GM12865 (cell line): ENCODE measurements at regions not wholly inside any gene's neighbourhood (a gene's known extent, or its start where the extent isn't known, plus 50 kb on each side); places are given as distances from the start of the nearest gene placed in this dataset.

Experiments used
- DNase-seq: peaks from one replicate; pipeline ENCODE4 v3.0.0; 2010; ENCODE audit warnings: low read depth
- H3K4me3 ChIP-seq: 2 replicates; pipeline ENCODE4 v1.5.1; 2011; ENCODE audit warnings: mild to moderate bottlenecking, low read depth, low read length, control low read depth
- CTCF ChIP-seq: IDR thresholded peaks from 2 replicates; pipeline ENCODE4 v1.5.1; 2011; ENCODE audit warnings: low read length, control low read depth, low read depth, inconsistent platforms; ENCODE audit not compliant: insufficient read depth; ENCODE audit errors: missing control alignments

- H3K4me3 ChIP-seq = no peak overlapping the region
- no peak for DNase-seq
- TF ChIP-seq CTCF = no peak
Observed at GRCh38 chr1:177741476-177741875, 228.4 kb downstream of the SEC16B start.

GRCh38 chr1:177739780-177740179, 230.1 kb downstream of the SEC16B start:
- no peak for DNase-seq
- no peak overlapping the region for H3K4me3 ChIP-seq
- TF ChIP-seq CTCF = no peak

- H3K4me3 ChIP-seq = no peak overlapping the region
- no peak for TF ChIP-seq CTCF
- DNase-seq = no peak
Observed at GRCh38 chr1:177737456-177737855, 232.4 kb downstream of the SEC16B start.

- no peak for TF ChIP-seq CTCF
- H3K4me3 ChIP-seq = no peak overlapping the region
- DNase-seq = no peak
Observed at GRCh38 chr1:177732178-177732577, 237.7 kb downstream of the SEC16B start.

GRCh38 chr1:177729646-177730045, 240.2 kb downstream of the SEC16B start:
- TF ChIP-seq CTCF = no peak
- DNase-seq = no peak
- H3K4me3 ChIP-seq = no peak overlapping the region

GRCh38 chr1:177723533-177723932, 246.3 kb downstream of the SEC16B start:
- no peak overlapping the region for H3K4me3 ChIP-seq
- no peak for TF ChIP-seq CTCF
- DNase-seq = no peak
